Testis (tissue), 2 donors: ENCODE measurements at regions not wholly inside any gene's neighbourhood (a gene's known extent, or its start where the extent isn't known, plus 50 kb on each side); places are given as distances from the start of the nearest gene placed in this dataset.

Experiments
- POLR2A ChIP-seq: fragments of 450-650 bp; IDR thresholded peaks from one replicate; pipeline ENCODE4 v1.6.1; 2017; ENCODE audit warnings: antibody characterized with exemption, mild to moderate bottlenecking, moderate library complexity
- TF ChIP-seq, protein P1 (sequence below), 3 experiments: fragments of 450-650 bp in 2 of 3; fragments of 200-600 bp in 1 of 3; sonication (generic) in 1 of 3; IDR thresholded peaks; one replicate each; pipeline ENCODE4 v1.5.1; 2016 to 2019; ENCODE audit warnings: antibody characterized with exemption in 3 of 3, mild to moderate bottlenecking in 2 of 3, moderate library complexity in 1 of 3

DNA sequence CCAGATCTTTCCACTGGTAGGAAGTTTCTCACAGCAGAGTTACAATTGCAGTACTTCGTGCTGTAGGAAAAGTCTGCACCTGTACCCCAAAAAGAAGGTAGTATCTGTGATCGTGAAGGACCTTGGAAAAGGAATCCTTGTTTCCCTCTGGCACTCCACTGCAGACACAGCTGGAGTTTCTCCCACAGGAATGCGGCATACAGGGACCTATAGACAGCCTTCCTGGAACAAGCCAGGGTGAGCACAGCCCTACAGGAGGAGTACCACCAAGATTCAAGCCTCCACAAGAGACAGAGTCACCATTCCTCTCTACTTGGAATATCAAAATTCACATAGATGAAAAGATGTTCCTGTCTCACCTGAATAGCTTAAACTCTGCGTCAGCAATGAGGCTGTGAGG, 372.4 kb downstream of the CMPK2 start:
- TF ChIP-seq, protein P1, sequence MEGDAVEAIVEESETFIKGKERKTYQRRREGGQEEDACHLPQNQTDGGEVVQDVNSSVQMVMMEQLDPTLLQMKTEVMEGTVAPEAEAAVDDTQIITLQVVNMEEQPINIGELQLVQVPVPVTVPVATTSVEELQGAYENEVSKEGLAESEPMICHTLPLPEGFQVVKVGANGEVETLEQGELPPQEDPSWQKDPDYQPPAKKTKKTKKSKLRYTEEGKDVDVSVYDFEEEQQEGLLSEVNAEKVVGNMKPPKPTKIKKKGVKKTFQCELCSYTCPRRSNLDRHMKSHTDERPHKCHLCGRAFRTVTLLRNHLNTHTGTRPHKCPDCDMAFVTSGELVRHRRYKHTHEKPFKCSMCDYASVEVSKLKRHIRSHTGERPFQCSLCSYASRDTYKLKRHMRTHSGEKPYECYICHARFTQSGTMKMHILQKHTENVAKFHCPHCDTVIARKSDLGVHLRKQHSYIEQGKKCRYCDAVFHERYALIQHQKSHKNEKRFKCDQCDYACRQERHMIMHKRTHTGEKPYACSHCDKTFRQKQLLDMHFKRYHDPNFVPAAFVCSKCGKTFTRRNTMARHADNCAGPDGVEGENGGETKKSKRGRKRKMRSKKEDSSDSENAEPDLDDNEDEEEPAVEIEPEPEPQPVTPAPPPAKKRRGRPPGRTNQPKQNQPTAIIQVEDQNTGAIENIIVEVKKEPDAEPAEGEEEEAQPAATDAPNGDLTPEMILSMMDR (IDR thresholded peaks at IDR 0.05): no peak
- no peak for TF ChIP-seq POLR2A
